LNCaP clone FGC (cell line): ENCODE measurements at regions not wholly inside any gene's neighbourhood (a gene's known extent, or its start where the extent isn't known, plus 50 kb on each side); places are given as distances from the start of the nearest gene placed in this dataset.

Experiments
- DNase-seq: peaks from one replicate; pipeline ENCODE4 v3.0.0-alpha.2; 2011; ENCODE audit warnings: low read depth
- H3K4me3 ChIP-seq: 2 replicates; pipeline ENCODE4 v1.5.1; 2011; ENCODE audit warnings: mild to moderate bottlenecking, low read depth, low read length, control low read depth
- TF ChIP-seq, protein P1 (sequence below): IDR thresholded peaks from 2 replicates; pipeline ENCODE4 v1.5.1; 2012; ENCODE audit warnings: mild to moderate bottlenecking; ENCODE audit not compliant: control insufficient read depth, insufficient read depth; ENCODE audit errors: extremely low read depth

DNA sequence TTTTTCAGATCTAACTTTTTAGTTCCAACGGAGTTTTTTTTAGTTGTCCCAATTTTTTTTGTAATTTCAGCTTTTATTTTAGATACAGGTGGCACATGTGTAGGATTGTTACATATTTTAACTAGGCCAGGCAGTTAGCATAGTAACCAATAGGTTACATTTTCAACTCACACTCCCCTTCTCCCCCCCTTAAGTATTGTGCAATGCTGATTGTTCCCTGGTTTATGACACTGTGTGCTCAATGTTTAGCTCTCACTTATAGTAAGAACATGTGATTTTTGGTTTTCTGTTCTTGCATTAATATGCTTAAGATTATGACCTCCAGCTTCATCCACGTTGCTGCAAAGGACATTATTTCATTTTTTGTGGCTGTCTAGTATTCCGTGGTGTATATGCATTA is 503.2 kb downstream of the CDH9 start:
- H3K4me3 ChIP-seq: no peak overlapping the region
- DNase-seq: no peak
- TF ChIP-seq, protein P1, sequence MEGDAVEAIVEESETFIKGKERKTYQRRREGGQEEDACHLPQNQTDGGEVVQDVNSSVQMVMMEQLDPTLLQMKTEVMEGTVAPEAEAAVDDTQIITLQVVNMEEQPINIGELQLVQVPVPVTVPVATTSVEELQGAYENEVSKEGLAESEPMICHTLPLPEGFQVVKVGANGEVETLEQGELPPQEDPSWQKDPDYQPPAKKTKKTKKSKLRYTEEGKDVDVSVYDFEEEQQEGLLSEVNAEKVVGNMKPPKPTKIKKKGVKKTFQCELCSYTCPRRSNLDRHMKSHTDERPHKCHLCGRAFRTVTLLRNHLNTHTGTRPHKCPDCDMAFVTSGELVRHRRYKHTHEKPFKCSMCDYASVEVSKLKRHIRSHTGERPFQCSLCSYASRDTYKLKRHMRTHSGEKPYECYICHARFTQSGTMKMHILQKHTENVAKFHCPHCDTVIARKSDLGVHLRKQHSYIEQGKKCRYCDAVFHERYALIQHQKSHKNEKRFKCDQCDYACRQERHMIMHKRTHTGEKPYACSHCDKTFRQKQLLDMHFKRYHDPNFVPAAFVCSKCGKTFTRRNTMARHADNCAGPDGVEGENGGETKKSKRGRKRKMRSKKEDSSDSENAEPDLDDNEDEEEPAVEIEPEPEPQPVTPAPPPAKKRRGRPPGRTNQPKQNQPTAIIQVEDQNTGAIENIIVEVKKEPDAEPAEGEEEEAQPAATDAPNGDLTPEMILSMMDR: no peak

DNA sequence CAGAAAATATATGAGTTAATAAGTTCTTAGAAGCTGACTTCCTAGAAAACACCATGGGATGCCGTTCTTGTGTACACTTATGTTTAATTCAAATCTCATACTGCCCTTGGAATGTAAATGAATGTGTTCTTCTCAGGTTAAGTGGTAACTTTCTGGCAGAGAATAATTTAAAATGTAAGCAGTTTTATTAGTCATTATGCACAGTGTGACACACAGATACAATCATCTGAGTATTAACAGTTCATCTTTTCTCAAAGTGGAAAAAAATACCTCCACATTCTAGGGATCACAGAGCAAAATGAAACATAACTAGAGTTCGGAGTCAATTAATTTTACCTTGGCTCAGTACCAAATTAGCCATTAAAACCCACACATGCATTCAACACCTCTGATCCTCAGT is 508.1 kb downstream of the CDH9 start:
- no peak overlapping the region for H3K4me3 ChIP-seq
- TF ChIP-seq, protein P1: no peak
- DNase-seq: no peak

DNA sequence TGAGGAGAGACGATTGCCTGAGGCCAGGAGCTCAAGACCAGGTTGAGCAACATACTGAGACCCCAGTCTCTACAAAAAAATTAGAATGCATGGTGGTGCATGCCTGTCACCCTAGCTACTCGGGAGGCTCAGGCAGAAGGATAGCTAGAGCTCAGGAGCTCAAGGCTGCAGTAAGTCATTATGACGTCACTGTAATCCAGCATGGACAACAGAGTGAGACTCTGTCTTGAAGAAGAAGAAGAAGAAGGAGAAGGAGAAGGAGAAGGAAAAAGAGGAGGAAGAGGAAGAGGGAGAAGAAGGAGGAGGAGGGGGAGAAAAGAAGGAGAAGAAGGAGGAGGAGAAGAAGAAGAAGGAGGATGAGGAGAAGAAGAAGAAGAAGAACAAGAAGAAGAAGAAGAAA is 519.1 kb downstream of the CDH9 start:
- TF ChIP-seq, protein P1: no peak
- DNase-seq: no peak
- H3K4me3 ChIP-seq: no peak overlapping the region

DNA sequence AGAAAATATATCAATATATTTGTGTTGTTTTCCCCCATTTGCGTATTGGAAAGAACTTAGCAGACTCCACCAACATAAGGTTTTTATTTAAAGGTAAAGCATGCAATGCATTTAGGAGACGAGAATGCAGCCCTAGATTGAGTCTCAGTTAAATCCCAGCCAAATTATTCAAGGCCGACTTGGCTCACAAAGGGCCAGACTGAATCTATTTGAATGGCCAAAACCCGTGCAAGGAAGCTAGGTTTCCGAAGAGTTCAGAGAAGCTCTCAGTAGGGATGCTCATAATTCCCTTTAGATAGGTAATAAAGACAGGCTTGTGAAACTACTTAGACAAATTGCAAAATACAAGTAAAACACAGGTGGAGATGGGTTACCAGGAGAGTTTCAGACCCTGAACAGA is 520.3 kb downstream of the CDH9 start:
- H3K4me3 ChIP-seq: no peak overlapping the region
- TF ChIP-seq, protein P1: no peak
- no peak for DNase-seq

DNA sequence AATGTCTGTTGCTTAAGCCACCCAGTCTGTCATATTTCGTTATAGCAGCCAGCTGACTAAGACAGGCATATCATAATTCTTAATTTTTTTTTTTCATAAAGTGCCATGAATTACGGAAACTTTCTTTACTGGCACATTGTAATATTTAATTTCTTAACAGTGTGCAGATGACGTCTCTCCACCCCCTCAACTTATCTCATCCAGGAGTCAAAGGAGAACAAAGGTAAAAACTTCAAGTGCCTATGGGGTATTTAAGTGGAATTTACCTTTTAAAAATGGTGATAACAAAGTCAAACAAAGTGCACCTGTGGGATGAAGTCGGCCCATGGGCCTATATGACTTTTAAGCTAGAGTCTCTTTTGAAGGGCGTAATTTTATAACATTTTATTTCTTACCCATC is 539.4 kb downstream of the CDH9 start:
- H3K4me3 ChIP-seq: no peak overlapping the region
- no peak for DNase-seq
- TF ChIP-seq, protein P1: no peak

DNA sequence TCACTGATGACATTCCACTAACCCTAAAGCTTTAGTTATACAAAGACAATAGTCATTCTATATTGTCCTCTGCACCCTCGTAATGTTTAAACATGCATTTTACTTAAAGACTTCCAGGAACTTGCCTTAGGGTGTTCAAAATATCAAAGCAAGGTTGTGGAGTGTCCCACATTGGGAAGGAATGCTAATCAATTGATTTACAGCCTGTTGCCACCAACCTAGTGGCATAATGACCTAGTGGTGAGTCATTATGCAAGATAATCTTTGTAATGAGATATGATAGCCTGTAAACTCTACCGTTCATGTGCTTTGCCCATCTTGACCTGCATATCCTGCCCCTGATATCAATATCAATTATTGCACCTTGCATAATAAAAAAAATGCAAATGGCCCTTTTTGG is 542.9 kb downstream of the CDH9 start:
- H3K4me3 ChIP-seq: no peak overlapping the region
- TF ChIP-seq, protein P1: no peak
- DNase-seq: no peak

DNA sequence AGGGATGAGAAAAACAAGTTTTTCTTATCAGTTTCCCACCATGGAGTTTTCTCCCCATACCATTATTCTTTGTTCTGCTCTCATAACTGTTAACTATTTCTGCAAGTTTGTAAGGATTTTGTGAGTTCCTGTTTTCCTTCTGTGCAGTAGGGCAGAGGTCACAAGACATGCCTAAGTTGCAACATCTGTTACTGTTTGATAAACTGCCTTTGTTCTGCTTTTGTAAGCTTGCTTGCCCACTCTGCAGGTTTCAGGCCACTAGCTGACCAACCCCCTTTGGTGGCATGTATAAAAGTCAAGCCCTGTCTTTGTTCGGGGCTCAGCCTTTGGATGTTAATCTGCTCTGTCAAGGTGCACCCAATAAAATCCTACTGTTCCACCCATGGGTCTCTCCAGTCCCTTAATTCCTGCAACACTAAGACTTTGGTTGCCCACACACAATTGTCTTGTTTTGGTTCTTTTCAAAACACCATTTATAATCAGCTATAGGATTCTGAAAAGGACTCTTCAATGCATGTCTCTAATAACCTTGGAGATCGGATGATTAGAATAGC is 545.4 kb downstream of the CDH9 start:
- no peak overlapping the region for H3K4me3 ChIP-seq
- TF ChIP-seq, protein P1: no peak
- no peak for DNase-seq
